DMS 273 treated with DMSO at 0.1 percent for 48 hours (cell line): ENCODE measurements at regions not wholly inside any gene's neighbourhood (a gene's known extent, or its start where the extent isn't known, plus 50 kb on each side); places are given as distances from the start of the nearest gene placed in this dataset.

Source experiments
- DNase-seq: peaks from one replicate; lab custom pipeline; 2025; lab: John Stamatoyannopoulos, UW

- no peak for DNase-seq
These were observed 66.6 kb upstream of the HDAC4 start for GRCh38 chr2:239467281-239467955.

GRCh38 chr2:239466755-239467271 is 66.0 kb upstream of the HDAC4 start:
- DNase-seq = no peak

- DNase-seq = no peak
These were observed 65.4 kb upstream of the HDAC4 start for GRCh38 chr2:239466061-239466754.

GRCh38 chr2:239465017-239466001 is 64.5 kb upstream of the HDAC4 start:
- DNase-seq = no peak

- DNase-seq = no peak
These were observed 63.6 kb upstream of the HDAC4 start for GRCh38 chr2:239464166-239465016.

- no peak for DNase-seq
These were observed 62.8 kb upstream of the HDAC4 start for GRCh38 chr2:239463541-239464165.

- no peak for DNase-seq
These were observed 62.1 kb upstream of the HDAC4 start for GRCh38 chr2:239462671-239463506.

- no peak for DNase-seq
These were observed 61.3 kb upstream of the HDAC4 start for GRCh38 chr2:239462191-239462515.

- no peak for DNase-seq
These were observed 60.7 kb upstream of the HDAC4 start for GRCh38 chr2:239461291-239462190.

GRCh38 chr2:239460780-239461179 is 60.0 kb upstream of the HDAC4 start:
- DNase-seq = no peak

GRCh38 chr2:239459606-239460005 is 58.8 kb upstream of the HDAC4 start:
- DNase-seq = no peak

GRCh38 chr2:239459056-239459455 is 58.2 kb upstream of the HDAC4 start:
- no peak for DNase-seq

GRCh38 chr2:239457586-239458445 is 57.0 kb upstream of the HDAC4 start:
- no peak for DNase-seq

GRCh38 chr2:239456940-239457339 is 56.1 kb upstream of the HDAC4 start:
- no peak for DNase-seq

- DNase-seq = no peak
These were observed 54.8 kb upstream of the HDAC4 start for GRCh38 chr2:239455436-239456203.

- no peak for DNase-seq
These were observed 53.7 kb upstream of the HDAC4 start for GRCh38 chr2:239454507-239454906.
